Tibial nerve (tissue), 4 donors: ENCODE measurements at regions not wholly inside any gene's neighbourhood (a gene's known extent, or its start where the extent isn't known, plus 50 kb on each side); places are given as distances from the start of the nearest gene placed in this dataset.
A peak's percentile ranks its signal among the peaks of the same experiment; 100 is the strongest.

Experiments used
- DNase-seq, 2 donors: peaks; one replicate each; pipeline ENCODE4 v3.0.0-alpha.2; 2019; ENCODE audit warnings: low spot score in 2 of 2
- H3K27ac ChIP-seq, 4 donors: fragments of 200-600 bp; sonication (generic) in 3 of 4; one replicate each; pipeline ENCODE4 v1.5.1; 2017 to 2019; ENCODE audit warnings: mild to moderate bottlenecking in 1 of 4
- H3K27me3 ChIP-seq, 2 donors: fragments of 200-600 bp; sonication (generic) in 1 of 2; one replicate each; pipeline versions ENCODE4 v1.5.1 to v1.6.0; 2017 to 2019
- H3K36me3 ChIP-seq, 3 donors: fragments of 200-600 bp; sonication (generic); one replicate each; pipeline ENCODE4 v1.5.1; 2018 to 2019
- H3K4me1 ChIP-seq, 4 donors: fragments of 200-600 bp; sonication (generic) in 3 of 4; one replicate each; pipeline ENCODE4 v1.5.1; 2017 to 2019
- H3K4me3 ChIP-seq, 4 donors: fragments of 200-600 bp; sonication (generic) in 3 of 4; one replicate each; pipeline ENCODE4 v1.5.1; 2017 to 2019; ENCODE audit warnings: mild to moderate bottlenecking in 1 of 4, moderate library complexity in 1 of 4
- H3K9me3 ChIP-seq, 4 donors: fragments of 200-600 bp; sonication (generic) in 3 of 4; one replicate each; pipeline ENCODE4 v1.5.1; 2017 to 2019
- CTCF ChIP-seq, 5 experiments: fragments of 200-600 bp in 3 of 5; fragments of 450-650 bp in 2 of 5; sonication (generic) in 3 of 5; IDR thresholded peaks; one replicate each; pipeline ENCODE4 v1.5.1; 2016 to 2019; ENCODE audit warnings: antibody characterized with exemption in 5 of 5, mild to moderate bottlenecking in 3 of 5, moderate library complexity in 2 of 5
- EP300 ChIP-seq, 2 donors: sonication (generic); formaldehyde crosslinking; IDR thresholded peaks; one replicate each; pipeline ENCODE4 v1.6.1; 2017; ENCODE audit warnings: antibody characterized with exemption in 2 of 2, mild to moderate bottlenecking in 1 of 2
- POLR2A ChIP-seq, 2 donors: fragments of 450-650 bp; IDR thresholded peaks; one replicate each; pipeline ENCODE4 v1.6.1; 2017; ENCODE audit warnings: antibody characterized with exemption in 2 of 2, mild to moderate bottlenecking in 2 of 2, moderate library complexity in 2 of 2
- WGBS, 2 donors: methylation state at CpG; one replicate each; pipeline ENCODE4 v1.1.5; 2018; 5-methylcytosine and 5-hydroxymethylcytosine counted together

DNA sequence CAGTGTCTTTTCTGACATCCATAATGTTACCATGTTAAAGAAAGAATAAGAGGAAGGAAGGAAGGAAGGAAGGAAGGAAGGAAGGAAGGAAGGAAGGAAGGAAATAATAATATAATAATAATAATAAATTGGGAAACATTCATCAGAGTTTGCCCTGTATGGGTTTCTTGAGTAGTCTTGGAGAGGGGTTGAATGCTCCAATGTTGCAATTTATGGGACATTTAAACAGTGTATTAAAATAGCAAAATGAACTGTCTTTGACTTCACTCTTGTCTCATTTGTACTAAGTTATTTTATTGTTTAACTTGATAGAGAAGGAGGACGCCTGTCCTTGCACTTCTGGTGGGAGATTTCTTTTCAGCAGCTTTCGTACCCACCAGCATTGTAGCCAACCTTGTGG lies 277.7 kb downstream of the RNF144A start:
- TF ChIP-seq POLR2A (IDR thresholded peaks at IDR 0.05) = no peak
- TF ChIP-seq EP300 (IDR thresholded peaks at IDR 0.05) = no peak
- TF ChIP-seq CTCF (IDR thresholded peaks at IDR 0.05) = no peak
- no peak for DNase-seq
- 91 to 100% methylated on average over 2 of the region's 2 CpGs for WGBS, 2 donors

DNA sequence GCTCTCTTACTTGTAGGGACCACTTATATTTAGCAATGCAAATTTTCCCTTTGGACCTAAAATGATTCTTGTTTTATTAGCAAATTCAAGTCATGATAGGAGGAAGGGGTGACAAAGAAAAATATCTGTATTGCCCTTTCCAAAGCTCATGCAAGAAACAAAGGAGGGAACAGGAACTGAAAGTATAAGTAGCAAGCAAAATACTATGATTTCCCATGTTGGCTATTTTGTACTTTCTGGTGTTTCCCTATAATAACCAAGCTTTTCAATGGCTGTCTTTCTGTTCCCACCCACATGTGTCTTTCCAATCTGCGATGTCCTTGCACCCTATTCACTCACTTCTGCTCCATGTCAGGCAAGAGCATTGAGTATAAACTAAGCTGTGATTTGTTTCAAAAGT lies 279.7 kb downstream of the RNF144A start:
- Histone ChIP-seq H3K9me3 (no peaks in the 10 kb centered on the region), H3K27me3 (no peaks in the 10 kb centered on the region), H3K27ac (no peak overlapping the region), H3K4me1 (no peaks in the 10 kb centered on the region), H3K36me3 (no peaks in the 10 kb centered on the region), H3K4me3 (no peak overlapping the region)
- TF ChIP-seq POLR2A (IDR thresholded peaks at IDR 0.05) (no peak), CTCF (IDR thresholded peaks at IDR 0.05) (no peak), EP300 (IDR thresholded peaks at IDR 0.05) (no peak)
- 71 to 79% methylated on average over 1 of the region's 1 CpG for WGBS, 2 donors
- no peak for DNase-seq

More for the DNA sequence above, 277.7 kb downstream of the RNF144A start:
- no peaks in the 10 kb centered on the region for H3K4me1 ChIP-seq
- H3K4me3 ChIP-seq = no peak overlapping the region
- H3K36me3 ChIP-seq = no peaks in the 10 kb centered on the region
- no peaks in the 10 kb centered on the region for H3K27me3 ChIP-seq
- H3K27ac ChIP-seq = no peak overlapping the region
- no peaks in the 10 kb centered on the region for H3K9me3 ChIP-seq

DNA sequence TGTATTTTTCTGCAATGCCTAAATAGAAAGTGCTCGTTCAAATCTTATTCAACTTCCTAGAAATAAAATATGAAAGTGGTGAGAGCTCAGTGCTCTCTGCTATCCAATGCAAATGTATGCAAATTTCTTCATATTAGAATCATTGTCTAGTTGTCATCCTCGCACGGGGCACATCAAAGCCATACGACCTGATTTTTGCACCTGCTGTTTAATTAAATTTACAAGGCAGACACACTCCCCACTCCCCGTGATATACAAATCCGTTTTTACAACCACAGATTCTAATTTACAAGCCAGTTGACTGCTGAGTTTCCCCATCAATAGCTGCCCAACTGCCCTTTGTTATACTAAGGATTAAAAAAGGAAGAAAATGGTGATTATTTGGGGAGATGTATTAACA lies 284.6 kb downstream of the RNF144A start:
- Histone ChIP-seq H3K4me3 (no peak overlapping the region), H3K36me3 (no peaks in the 10 kb centered on the region), H3K4me1 (peaks cover 0 to 2% (median 0%) of the 10 kb centered on the region in 4 donors), H3K27me3 (no peaks in the 10 kb centered on the region), H3K9me3 (no peaks in the 10 kb centered on the region), H3K27ac (no peak overlapping the region)
- 74 to 78% methylated on average over 6 of the region's 6 CpGs for WGBS, 2 donors
- TF ChIP-seq EP300 (IDR thresholded peaks at IDR 0.05) (no peak), POLR2A (IDR thresholded peaks at IDR 0.05) (no peak), CTCF (IDR thresholded peaks at IDR 0.05) (no peak)
- DNase-seq = no peak

- Histone ChIP-seq H3K27me3 (no peaks in the 10 kb centered on the region), H3K4me3 (no peak overlapping the region), H3K27ac (no peak overlapping the region), H3K9me3 (no peaks in the 10 kb centered on the region), H3K4me1 (peaks cover 0 to 2% (median 0%) of the 10 kb centered on the region in 4 donors), H3K36me3 (no peaks in the 10 kb centered on the region)
- peak in 1 of 2 donors; percentile 62 for DNase-seq
- TF ChIP-seq POLR2A (IDR thresholded peaks at IDR 0.05) (no peak), EP300 (IDR thresholded peaks at IDR 0.05) (no peak), CTCF (IDR thresholded peaks at IDR 0.05) (peak; percentile 62 to 89 (median 70))
- WGBS, 2 donors = 1 to 2% methylated on average over 4 of the region's 4 CpGs
These were observed 285.9 kb downstream of the RNF144A start for GRCh38 chr2:7203056-7203467.

DNA sequence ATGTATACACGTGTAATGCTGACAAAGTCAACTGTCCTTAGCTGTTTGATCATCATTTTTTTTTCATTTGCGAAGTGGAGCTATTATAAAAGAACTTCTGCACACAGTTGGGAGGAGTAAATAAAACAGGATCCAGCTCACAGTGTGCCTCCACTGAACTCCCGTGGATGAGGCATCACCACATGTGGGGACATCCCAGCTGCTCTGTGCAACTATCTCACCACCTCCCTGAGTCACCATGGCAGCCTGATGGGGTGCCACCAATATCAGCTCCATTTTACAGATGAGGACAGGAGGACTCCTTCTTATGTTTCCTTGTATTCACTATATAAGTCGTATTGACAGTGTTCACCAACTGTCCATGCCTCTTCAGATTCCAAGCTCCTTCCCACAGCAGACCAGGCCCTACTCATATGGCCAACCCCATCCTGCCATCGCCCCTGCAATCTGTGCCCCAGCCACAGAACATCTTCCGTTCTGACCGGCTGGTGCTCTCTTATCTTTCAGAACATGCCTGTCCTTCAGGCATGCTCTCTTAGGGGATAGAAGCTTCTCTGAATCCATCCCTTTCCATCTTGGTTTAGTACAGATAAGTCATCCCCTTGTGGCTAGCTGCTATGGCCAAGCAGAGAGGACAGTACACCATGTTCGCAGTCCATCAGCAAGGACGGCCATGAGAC lies 288.1 kb downstream of the RNF144A start:
- Histone ChIP-seq H3K4me3 (no peak overlapping the region), H3K9me3 (no peaks in the 10 kb centered on the region), H3K36me3 (no peaks in the 10 kb centered on the region), H3K4me1 (peaks cover 0 to 2% (median 0%) of the 10 kb centered on the region in 4 donors), H3K27ac (no peak overlapping the region), H3K27me3 (no peaks in the 10 kb centered on the region)
- TF ChIP-seq EP300 (IDR thresholded peaks at IDR 0.05) (no peak), CTCF (IDR thresholded peaks at IDR 0.05) (no peak), POLR2A (IDR thresholded peaks at IDR 0.05) (no peak)
- 84 to 92% methylated on average over 9 of the region's 9 CpGs for WGBS, 2 donors
- DNase-seq = no peak
